ENCODE measurements at regions not wholly inside any gene's neighbourhood (a gene's known extent, or its start where the extent isn't known, plus 50 kb on each side); places are given as distances from the start of the nearest gene placed in this dataset.
"Not testable (repeated sequence)": the region's sequence is repeated elsewhere in the genome, so short reads cannot be mapped to it uniquely, and the experiment has no call there.

DNA sequence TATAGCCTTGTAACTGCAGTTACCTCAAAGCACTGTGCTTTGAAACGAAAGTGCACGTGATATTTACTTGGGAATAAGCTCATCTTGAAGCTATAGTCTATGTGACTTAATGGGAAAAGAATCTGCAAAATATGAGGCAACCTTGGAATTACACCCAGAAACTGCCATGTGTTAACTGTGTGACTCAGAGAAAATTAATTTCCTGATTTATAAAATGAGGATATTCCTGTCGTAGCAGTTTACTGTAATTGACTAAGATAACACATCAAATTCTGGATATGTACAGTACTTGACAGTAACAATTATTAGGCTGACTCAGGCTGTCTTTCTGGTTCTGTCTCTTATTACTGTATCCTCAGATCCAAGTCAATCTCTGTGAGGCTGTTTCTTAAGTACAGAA, 1079.9 kb upstream of the ACO1 start:
- Histone ChIP-seq H3K4me3 (no peak overlapping the region), H3K4me1 (no peaks in the 10 kb centered on the region)

DNA sequence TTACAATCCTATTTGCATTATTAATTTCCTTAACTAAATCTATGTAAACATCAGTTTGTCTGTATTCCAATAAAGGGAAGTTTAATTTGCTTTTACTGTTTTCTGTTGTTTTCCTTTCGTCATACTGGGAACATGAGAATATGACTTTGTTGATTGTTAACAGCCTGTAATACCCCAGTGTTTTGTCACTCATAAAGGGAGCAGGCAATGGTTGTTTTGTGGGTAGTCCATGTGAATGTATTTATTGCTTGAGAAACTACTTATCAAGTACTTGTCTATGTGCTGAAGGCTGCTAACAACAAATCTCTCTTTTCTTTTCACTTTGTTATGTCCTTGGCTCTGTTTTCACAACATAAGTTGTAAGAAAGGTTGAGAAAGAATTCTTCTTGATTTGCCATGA, 1070.2 kb upstream of the ACO1 start:
- H3K9me3 ChIP-seq = no peaks in the 10 kb centered on the region
- H3K4me3 ChIP-seq = no peak overlapping the region
- H3K4me1 ChIP-seq = no peaks in the 10 kb centered on the region
- no peaks in the 10 kb centered on the region for H3K36me3 ChIP-seq (replicated peaks)
- DNase-seq (ENCODE audit: low spot score in 2 of 2) = no peak
- H3K27me3 ChIP-seq (ENCODE audit: low read depth) = no peaks in the 10 kb centered on the region
- in situ Hi-C loops (cut with MboI; ENCODE audit: low sequenced_read_pairs) = no loop called here

More for the DNA sequence above, 1079.9 kb upstream of the ACO1 start:
- no peaks in the 10 kb centered on the region for H3K36me3 ChIP-seq (replicated peaks)
- DNase-seq (ENCODE audit: low spot score in 2 of 2) = no peak
- no peaks in the 10 kb centered on the region for H3K27me3 ChIP-seq (ENCODE audit: low read depth)
- H3K9me3 ChIP-seq = no peaks in the 10 kb centered on the region
- in situ Hi-C loops (cut with MboI; ENCODE audit: low sequenced_read_pairs) = no loop called here

DNA sequence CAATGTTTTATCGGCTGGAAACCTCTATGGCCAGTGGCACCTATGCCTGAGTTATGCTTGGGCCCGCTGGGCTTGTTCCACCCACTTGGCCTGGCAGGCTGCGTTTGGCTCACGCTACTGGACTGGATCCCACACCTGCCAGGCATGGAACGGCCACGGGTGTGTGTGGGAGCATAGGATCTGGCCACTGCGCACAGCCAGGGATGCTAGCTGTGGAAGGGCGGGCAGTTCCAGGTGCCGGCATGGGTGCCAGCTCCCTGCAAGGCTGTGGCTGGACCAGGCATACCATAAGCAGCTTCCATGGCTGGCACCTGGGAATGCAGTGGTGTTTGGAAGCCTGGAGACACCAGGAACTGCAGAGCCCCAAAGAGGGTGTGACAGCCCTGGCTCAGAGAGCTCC, 1063.9 kb upstream of the ACO1 start:
- Histone ChIP-seq H3K9me3 (no peaks in the 10 kb centered on the region), H3K4me3 (no peak overlapping the region), H3K4me1 (no peaks in the 10 kb centered on the region), H3K36me3 (replicated peaks) (no peaks in the 10 kb centered on the region), H3K27me3 (ENCODE audit: low read depth) (no peaks in the 10 kb centered on the region)
- no peak for DNase-seq (ENCODE audit: low spot score in 2 of 2)
- in situ Hi-C loops (cut with MboI; ENCODE audit: low sequenced_read_pairs) = no loop called here

DNA sequence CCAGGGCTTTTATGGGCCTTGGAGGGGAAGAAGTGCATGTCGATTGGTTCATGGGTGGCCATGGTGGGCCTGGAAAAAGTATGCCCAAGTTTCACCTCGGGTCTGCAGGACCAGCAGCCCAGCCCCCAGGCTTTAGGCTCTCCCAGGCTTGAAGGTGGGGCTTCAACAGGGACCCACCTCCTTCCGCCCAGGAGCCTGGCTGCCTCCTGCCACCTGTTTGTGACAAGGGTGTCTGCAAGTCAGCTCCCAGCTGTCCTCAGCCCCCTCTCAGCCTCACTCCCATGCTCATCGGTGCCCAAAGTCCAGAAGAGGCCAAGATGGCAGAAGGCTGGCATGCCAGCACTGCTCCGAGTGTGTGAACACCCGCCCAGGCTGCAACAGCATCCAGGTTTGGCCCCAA, 1063.2 kb upstream of the ACO1 start:
- DNase-seq (ENCODE audit: low spot score in 2 of 2) = no peak
- no peak overlapping the region for H3K4me3 ChIP-seq
- no peaks in the 10 kb centered on the region for H3K9me3 ChIP-seq
- H3K4me1 ChIP-seq = no peaks in the 10 kb centered on the region
- no peaks in the 10 kb centered on the region for H3K36me3 ChIP-seq (replicated peaks)
- in situ Hi-C loops (cut with MboI; ENCODE audit: low sequenced_read_pairs) = no loop called here
- no peaks in the 10 kb centered on the region for H3K27me3 ChIP-seq (ENCODE audit: low read depth)

DNA sequence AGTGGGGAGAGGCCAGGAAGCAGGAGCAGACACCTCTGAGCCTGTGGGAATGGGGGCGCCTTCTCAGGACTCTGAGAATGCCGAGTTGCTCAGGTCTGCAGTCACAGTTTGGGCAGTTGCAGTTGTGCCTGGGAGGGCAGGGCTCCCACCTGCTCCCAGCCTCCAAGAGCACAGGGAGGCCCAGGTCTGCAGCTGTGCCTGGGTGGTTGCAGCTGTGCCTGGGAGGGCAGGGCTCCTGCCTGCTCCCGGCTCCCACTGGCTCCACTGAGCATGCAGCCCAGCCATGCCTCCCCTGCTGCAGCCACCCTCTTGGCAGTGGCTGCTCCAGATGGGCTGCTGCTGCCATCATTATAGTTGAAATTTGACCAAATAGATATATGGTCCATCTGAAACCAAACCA, 1062.8 kb upstream of the ACO1 start:
- H3K9me3 ChIP-seq = no peaks in the 10 kb centered on the region
- H3K4me1 ChIP-seq = no peaks in the 10 kb centered on the region
- no peaks in the 10 kb centered on the region for H3K36me3 ChIP-seq (replicated peaks)
- in situ Hi-C loops (cut with MboI; ENCODE audit: low sequenced_read_pairs) = no loop called here
- DNase-seq (ENCODE audit: low spot score in 2 of 2) = no peak
- no peaks in the 10 kb centered on the region for H3K27me3 ChIP-seq (ENCODE audit: low read depth)
- no peak overlapping the region for H3K4me3 ChIP-seq

DNA sequence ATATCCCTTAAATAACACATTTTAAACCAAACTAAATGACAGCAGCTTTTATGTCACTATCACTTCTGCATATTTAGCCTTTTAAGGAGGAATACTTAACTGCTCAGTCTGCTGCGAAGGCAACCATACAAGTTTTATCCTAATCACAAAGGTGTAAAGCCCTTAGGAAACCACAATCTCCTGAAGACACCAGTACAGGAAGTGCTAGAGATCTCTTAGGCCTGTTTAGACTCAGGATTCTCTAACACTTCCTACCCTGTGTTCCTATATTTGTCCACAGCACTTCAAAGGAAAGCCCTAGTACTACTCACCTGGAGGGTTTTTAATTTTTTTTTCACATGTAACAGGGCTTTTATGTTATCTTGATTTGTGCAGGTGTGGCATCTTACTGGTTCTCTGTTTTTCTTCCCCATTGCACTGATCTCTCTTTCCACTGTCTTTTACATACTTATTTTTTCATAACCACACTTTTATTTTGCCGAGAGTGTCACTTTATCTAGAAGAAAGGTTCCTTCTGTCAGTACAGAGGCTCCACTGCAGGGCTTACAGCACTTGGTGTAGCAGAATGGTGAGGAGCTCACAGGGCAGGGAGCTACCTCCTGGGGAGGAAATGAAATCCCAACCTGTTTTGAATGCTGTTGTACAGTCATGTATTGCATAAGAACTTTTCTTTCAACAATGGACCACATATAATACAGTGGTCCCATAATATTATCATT, 1060.6 kb upstream of the ACO1 start:
- no peak for DNase-seq (ENCODE audit: low spot score in 2 of 2)
- Histone ChIP-seq H3K9me3 (no peaks in the 10 kb centered on the region), H3K27me3 (ENCODE audit: low read depth) (no peaks in the 10 kb centered on the region), H3K4me1 (no peaks in the 10 kb centered on the region), H3K4me3 (no peak overlapping the region), H3K36me3 (replicated peaks) (no peaks in the 10 kb centered on the region)
- in situ Hi-C loops (cut with MboI; ENCODE audit: low sequenced_read_pairs) = no loop called here

DNA sequence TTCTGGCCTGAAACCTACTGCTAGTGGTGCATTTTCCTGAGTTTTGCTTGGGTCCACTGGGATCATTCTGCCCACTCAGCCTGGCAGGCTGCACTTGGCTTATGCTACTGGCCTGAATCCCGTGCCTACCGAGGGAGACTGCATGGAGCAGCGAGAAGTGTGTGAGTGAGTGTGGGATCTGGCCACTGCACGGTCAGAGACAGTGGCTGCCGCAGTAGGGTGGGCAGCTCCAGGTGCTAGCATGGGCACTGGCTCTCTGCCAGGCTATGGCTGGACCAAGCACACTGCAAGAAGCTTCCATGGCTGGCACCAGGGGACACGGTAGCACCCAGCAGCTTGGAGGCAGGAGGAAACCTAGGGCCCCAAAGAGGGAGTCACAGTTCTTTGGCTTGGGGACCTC, 1058.7 kb upstream of the ACO1 start:
- no peaks in the 10 kb centered on the region for H3K36me3 ChIP-seq (replicated peaks)
- H3K27me3 ChIP-seq (ENCODE audit: low read depth) = no peaks in the 10 kb centered on the region
- H3K4me3 ChIP-seq = no peak overlapping the region
- in situ Hi-C loops (cut with MboI; ENCODE audit: low sequenced_read_pairs) = no loop called here
- no peaks in the 10 kb centered on the region for H3K9me3 ChIP-seq
- no peaks in the 10 kb centered on the region for H3K4me1 ChIP-seq
- DNase-seq (ENCODE audit: low spot score in 2 of 2) = no peak

DNA sequence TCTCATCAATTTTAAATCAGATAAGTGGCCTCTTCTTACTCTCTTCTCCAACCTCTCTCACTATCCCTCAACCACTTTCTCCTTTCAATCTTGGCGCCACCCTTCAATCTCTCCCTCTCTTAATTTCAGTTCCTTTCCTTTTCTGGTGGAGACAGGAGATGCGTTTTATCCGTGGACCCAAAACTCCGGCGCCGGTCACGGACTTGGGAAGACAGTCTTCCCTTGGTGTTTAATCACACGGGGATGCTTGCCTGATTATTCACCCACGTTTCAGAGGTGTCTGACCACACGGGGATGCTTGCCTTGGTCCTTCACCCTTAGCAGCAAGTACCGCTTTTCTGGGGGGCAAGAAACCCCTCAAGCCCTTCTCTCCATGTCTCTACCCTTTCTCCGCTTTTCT, 1057.6 kb upstream of the ACO1 start:
- in situ Hi-C loops (cut with MboI; ENCODE audit: low sequenced_read_pairs); H3K4me3 ChIP-seq; H3K9me3 ChIP-seq; DNase-seq (ENCODE audit: low spot score in 2 of 2); H3K4me1 ChIP-seq; H3K36me3 ChIP-seq (replicated peaks); H3K27me3 ChIP-seq (ENCODE audit: low read depth): not testable (repeated sequence)

DNA sequence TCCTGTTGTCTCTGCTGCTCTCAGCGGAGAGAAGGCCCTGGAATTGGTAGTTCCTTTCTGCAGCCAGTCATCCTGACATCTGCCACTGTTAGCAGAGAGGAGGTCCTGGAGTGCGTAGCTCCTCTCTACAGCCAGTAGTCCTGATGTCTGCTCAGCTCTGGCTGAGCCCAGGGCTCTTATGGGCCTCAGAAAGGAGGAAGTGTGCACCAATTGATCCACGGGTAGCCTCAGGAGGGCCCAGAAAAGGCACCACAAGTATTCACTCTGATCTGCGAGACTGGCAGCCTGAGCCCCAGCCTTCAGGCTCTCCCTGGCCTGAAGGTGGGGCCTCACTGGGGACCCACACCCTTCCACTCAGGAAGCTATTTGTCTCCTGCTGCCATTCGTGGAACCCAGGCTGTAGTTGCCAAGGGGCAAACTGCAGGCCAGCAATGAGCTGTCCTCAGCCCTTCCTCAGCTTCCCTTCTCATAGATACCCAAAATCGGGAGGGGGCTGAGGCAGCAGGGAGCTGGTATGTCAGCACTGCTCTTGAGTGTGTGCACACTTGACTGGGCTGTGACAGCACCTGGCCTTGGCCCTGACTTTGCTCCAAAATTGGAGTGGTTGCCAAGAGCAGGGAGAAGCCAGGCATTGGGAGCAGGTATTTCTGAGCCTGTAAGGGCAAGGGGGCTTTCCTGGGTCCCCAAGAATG, 1049.5 kb upstream of the ACO1 start:
- H3K9me3 ChIP-seq = peaks cover 2% of the 10 kb centered on the region; the same call in 1 of the 2 replicates
- no peak overlapping the region for H3K4me3 ChIP-seq
- in situ Hi-C loops (cut with MboI; ENCODE audit: low sequenced_read_pairs) = no loop called here
- H3K4me1 ChIP-seq = no peaks in the 10 kb centered on the region
- H3K27me3 ChIP-seq (ENCODE audit: low read depth) = no peaks in the 10 kb centered on the region
- H3K36me3 ChIP-seq (replicated peaks) = no peaks in the 10 kb centered on the region
- no peak for DNase-seq (ENCODE audit: low spot score in 2 of 2)

DNA sequence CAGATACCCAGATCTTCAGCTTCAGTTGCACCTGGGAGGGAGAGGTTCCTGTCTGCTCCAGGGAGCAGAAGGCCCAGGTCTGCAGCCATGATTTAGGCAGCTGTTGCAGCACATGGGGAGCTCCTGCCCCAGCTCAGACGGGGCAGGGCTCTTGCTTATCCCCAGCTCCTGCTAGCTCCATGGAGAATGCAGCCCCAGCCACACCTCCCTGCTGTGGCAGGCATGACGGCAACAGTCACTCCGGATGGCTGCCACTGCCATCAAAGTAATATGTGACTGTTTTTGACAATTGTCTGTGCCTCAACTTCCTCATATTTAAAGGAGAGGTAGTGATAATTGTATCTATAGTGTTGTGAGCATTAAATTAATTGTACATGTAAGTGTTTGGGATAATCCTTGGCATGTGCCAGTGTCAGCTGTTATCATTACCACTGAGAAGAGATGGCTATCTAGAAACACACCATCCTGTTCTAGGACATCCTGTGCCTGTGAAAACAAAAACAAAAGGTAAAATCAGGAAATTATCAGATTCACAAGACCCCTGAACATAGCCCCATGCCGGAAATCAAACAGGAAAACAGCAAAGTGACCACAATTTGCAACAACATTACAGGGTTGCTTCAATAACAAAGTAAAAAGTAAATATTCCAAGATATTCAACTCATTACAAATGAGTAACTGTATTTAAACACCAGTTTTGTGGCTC, 1048.8 kb upstream of the ACO1 start:
- in situ Hi-C loops (cut with MboI; ENCODE audit: low sequenced_read_pairs) = no loop called here
- Histone ChIP-seq H3K4me3 (no peak overlapping the region), H3K4me1 (no peaks in the 10 kb centered on the region), H3K36me3 (replicated peaks) (no peaks in the 10 kb centered on the region), H3K27me3 (ENCODE audit: low read depth) (no peaks in the 10 kb centered on the region), H3K9me3 (peaks cover 2% of the 10 kb centered on the region; the same call in 1 of the 2 replicates)
- no peak for DNase-seq (ENCODE audit: low spot score in 2 of 2)

DNA sequence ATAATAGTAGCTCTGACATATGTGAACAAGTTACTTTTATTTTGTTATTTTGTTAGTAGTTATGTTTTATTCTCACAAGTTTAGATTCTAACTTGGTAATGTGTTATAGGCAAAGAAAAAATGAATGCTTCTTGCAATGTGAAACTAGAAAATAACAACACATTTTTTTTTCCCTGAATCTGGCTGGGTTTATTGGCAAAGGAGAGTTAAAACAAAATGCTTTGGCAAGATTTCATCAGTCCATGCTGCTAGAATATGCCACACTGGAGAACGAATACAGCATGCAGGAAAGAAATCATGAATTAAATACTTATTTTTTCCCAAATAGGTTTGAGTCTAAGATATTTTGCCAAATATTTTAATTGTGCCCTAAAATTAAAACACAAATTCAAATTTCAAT, 1048.1 kb upstream of the ACO1 start:
- H3K27me3 ChIP-seq (ENCODE audit: low read depth) = no peaks in the 10 kb centered on the region
- peaks cover 2% of the 10 kb centered on the region; the same call in 1 of the 2 replicates for H3K9me3 ChIP-seq
- no peak for DNase-seq (ENCODE audit: low spot score in 2 of 2)
- H3K4me1 ChIP-seq = no peaks in the 10 kb centered on the region
- no peak overlapping the region for H3K4me3 ChIP-seq
- no peaks in the 10 kb centered on the region for H3K36me3 ChIP-seq (replicated peaks)
- in situ Hi-C loops (cut with MboI; ENCODE audit: low sequenced_read_pairs) = no loop called here

DNA sequence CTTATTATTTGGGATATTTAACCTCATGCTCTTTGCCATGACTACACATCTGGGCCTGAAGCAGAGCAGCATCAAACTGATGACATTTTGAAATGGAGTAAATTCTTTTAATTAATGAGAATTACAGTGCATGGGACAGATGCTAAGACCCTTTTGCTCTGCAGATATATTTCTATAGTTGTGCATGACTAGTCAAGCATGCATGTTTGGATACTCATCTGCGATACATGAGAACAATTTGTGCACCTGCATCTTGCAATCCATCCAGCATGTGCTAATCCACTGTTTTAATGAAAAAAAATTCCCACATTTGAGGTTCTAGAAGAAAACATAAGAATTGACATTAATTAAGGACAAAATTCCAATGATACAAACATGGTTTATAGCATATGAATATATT, 1047.6 kb upstream of the ACO1 start:
- H3K9me3 ChIP-seq = peaks cover 2% of the 10 kb centered on the region; the same call in 1 of the 2 replicates
- in situ Hi-C loops (cut with MboI; ENCODE audit: low sequenced_read_pairs) = no loop called here
- H3K4me1 ChIP-seq = no peaks in the 10 kb centered on the region
- DNase-seq (ENCODE audit: low spot score in 2 of 2) = no peak
- H3K27me3 ChIP-seq (ENCODE audit: low read depth) = no peaks in the 10 kb centered on the region
- H3K4me3 ChIP-seq = no peak overlapping the region
- no peaks in the 10 kb centered on the region for H3K36me3 ChIP-seq (replicated peaks)

DNA sequence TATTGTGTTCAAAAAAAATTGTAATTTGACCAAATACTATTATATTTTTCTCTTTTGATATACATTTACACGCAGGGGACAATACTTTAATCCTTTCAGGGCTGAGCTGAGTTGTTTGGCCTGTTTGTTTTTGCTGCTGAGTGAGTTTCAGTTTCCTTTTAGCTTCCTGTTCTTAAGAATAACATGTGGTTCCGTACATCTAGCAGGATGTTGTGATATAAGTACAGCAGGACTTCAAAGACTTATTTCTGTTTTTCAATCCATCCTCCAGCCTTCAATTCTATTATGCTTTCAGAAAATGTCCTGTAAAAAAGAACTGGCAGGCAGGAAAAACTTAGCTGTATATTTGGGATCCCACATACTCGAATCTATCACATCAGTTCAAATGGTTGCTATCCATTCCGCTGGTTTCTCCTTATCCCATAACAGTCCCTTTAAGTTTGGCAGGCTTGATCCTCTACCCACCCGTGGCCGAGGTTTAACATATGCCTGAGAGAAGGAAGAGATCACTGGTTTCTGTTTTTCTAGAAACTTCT, 1037.3 kb upstream of the ACO1 start:
- no peaks in the 10 kb centered on the region for H3K27me3 ChIP-seq (ENCODE audit: low read depth)
- no peaks in the 10 kb centered on the region for H3K4me1 ChIP-seq
- DNase-seq (ENCODE audit: low spot score in 2 of 2) = no peak
- in situ Hi-C loops (cut with MboI; ENCODE audit: low sequenced_read_pairs) = no loop called here
- no peaks in the 10 kb centered on the region for H3K36me3 ChIP-seq (replicated peaks)
- no peak overlapping the region for H3K4me3 ChIP-seq
- H3K9me3 ChIP-seq = no peaks in the 10 kb centered on the region

Measured in HAP-1 (cell line).